Gastroesophageal sphincter (tissue), 4 donors: ENCODE measurements at regions not wholly inside any gene's neighbourhood (a gene's known extent, or its start where the extent isn't known, plus 50 kb on each side); places are given as distances from the start of the nearest gene placed in this dataset.
A peak's percentile ranks its signal among the peaks of the same experiment; 100 is the strongest.

ENCODE experiments used
- ATAC-seq: fragments of 150-250 bp; one replicate; pipeline ENCODE4 v1.9.1; 2016; ENCODE audit warnings: mild to moderate bottlenecking, moderate library complexity
- H3K27ac ChIP-seq, 4 donors: fragments of 200-600 bp; sonication (generic) in 3 of 4; 1 replicate in 3 of 4; 2 replicates in 1 of 4; pipeline ENCODE4 v1.5.1; 2016 to 2019
- H3K27me3 ChIP-seq: fragments of 200-600 bp; sonication (generic); one replicate; pipeline ENCODE4 v1.5.1; 2019
- H3K36me3 ChIP-seq, 2 donors: fragments of 200-600 bp; sonication (generic); one replicate each; pipeline ENCODE4 v1.5.1; 2019; ENCODE audit warnings: control low read depth in 1 of 2
- H3K4me1 ChIP-seq, 3 donors: fragments of 200-600 bp; sonication (generic); 1 replicate in 2 of 3; 2 replicates in 1 of 3; pipeline ENCODE4 v1.5.1; 2016 to 2019; ENCODE audit warnings: control low read depth in 2 of 3
- H3K4me3 ChIP-seq, 2 donors: fragments of 200-600 bp; sonication (generic); one replicate each; pipeline ENCODE4 v1.5.1; 2019; ENCODE audit warnings: mild to moderate bottlenecking in 1 of 2, moderate library complexity in 1 of 2
- H3K9me3 ChIP-seq, 3 donors: fragments of 200-600 bp; sonication (generic); one replicate each; pipeline ENCODE4 v1.5.1; 2017 to 2019; ENCODE audit warnings: control low read depth in 2 of 3
- CTCF ChIP-seq, 4 experiments: fragments of 200-600 bp in 2 of 4; fragments of 450-650 bp in 2 of 4; sonication (generic) in 1 of 4; IDR thresholded peaks; one replicate each; pipeline ENCODE4 v1.5.1; 2017 to 2019; ENCODE audit warnings: antibody characterized with exemption in 4 of 4, mild to moderate bottlenecking in 2 of 4, moderate library complexity in 2 of 4
- EP300 ChIP-seq: sonication (generic); formaldehyde crosslinking; IDR thresholded peaks from one replicate; pipeline ENCODE4 v1.6.1; 2017; ENCODE audit warnings: antibody characterized with exemption, mild to moderate bottlenecking
- POLR2A ChIP-seq, 2 donors: fragments of 450-650 bp; IDR thresholded peaks; one replicate each; pipeline ENCODE4 v1.6.1; 2017; ENCODE audit warnings: antibody characterized with exemption in 2 of 2, mild to moderate bottlenecking in 2 of 2, moderate library complexity in 1 of 2
- POLR2AphosphoS5 ChIP-seq: sonication (generic); formaldehyde crosslinking; IDR thresholded peaks from one replicate; pipeline ENCODE4 v1.6.1; 2017; ENCODE audit warnings: antibody characterized with exemption
- WGBS, 2 donors: methylation state at CpG; one replicate each; pipeline ENCODE4 v1.1.5; 2018; ENCODE audit warnings: low coverage in 1 of 2; 5-methylcytosine and 5-hydroxymethylcytosine counted together

- no peak for ATAC-seq
- H3K4me1 ChIP-seq = peaks cover 0 to 2% (median 0%) of the 10 kb centered on the region in 3 donors
- no peak for TF ChIP-seq POLR2A (IDR thresholded peaks at IDR 0.05)
- TF ChIP-seq CTCF (IDR thresholded peaks at IDR 0.05) = no peak
- no peak for TF ChIP-seq POLR2AphosphoS5
- no peak for TF ChIP-seq EP300
- no peak overlapping the region for H3K4me3 ChIP-seq
- H3K9me3 ChIP-seq = no peaks in the 10 kb centered on the region
- no peaks in the 10 kb centered on the region for H3K36me3 ChIP-seq
- H3K27me3 ChIP-seq = no peaks in the 10 kb centered on the region
- H3K27ac ChIP-seq = no peak overlapping the region
- WGBS, 2 donors = 67 to 93% methylated on average over 4 of the region's 5 CpGs
Observed at GRCh38 chr4:138959097-138959815, 56.3 kb upstream of the NOCT start.

GRCh38 chr4:138958519-138958918, 57.1 kb upstream of the NOCT start:
- Histone ChIP-seq H3K4me1 (peaks cover 0 to 5% (median 0%) of the 10 kb centered on the region in 3 donors), H3K4me3 (no peak overlapping the region), H3K27me3 (no peaks in the 10 kb centered on the region), H3K27ac (no peak overlapping the region), H3K9me3 (no peaks in the 10 kb centered on the region), H3K36me3 (no peaks in the 10 kb centered on the region)
- 68 to 79% methylated on average over 3 of the region's 3 CpGs for WGBS, 2 donors
- no peak for ATAC-seq
- TF ChIP-seq EP300 (no peak), POLR2AphosphoS5 (no peak), POLR2A (IDR thresholded peaks at IDR 0.05) (no peak), CTCF (IDR thresholded peaks at IDR 0.05) (no peak)

- Histone ChIP-seq H3K36me3 (no peaks in the 10 kb centered on the region), H3K4me1 (peaks cover 0 to 5% (median 0%) of the 10 kb centered on the region in 3 donors), H3K4me3 (no peak overlapping the region), H3K27me3 (no peaks in the 10 kb centered on the region), H3K9me3 (no peaks in the 10 kb centered on the region), H3K27ac (no peak overlapping the region)
- no peak for ATAC-seq
- 88 to 100% methylated on average over 7 of the region's 7 CpGs for WGBS, 2 donors
- no peak for TF ChIP-seq POLR2A (IDR thresholded peaks at IDR 0.05)
- no peak for TF ChIP-seq CTCF (IDR thresholded peaks at IDR 0.05)
- no peak for TF ChIP-seq EP300
- TF ChIP-seq POLR2AphosphoS5 = no peak
Observed at GRCh38 chr4:138957302-138957701, 58.3 kb upstream of the NOCT start.

GRCh38 chr4:138954428-138954827, 61.2 kb upstream of the NOCT start:
- 38 to 84% methylated on average over 1 to 2 of the region's 2 CpGs for WGBS, 2 donors
- no peak overlapping the region for H3K4me3 ChIP-seq
- no peaks in the 10 kb centered on the region for H3K9me3 ChIP-seq
- H3K27ac ChIP-seq = peak overlapping the region in 3 of 4 donors; percentile 22 to 52 (median 34)
- ATAC-seq = no peak
- H3K36me3 ChIP-seq = no peaks in the 10 kb centered on the region
- no peaks in the 10 kb centered on the region for H3K27me3 ChIP-seq
- H3K4me1 ChIP-seq = peaks cover 0 to 5% (median 0%) of the 10 kb centered on the region in 3 donors
- TF ChIP-seq CTCF (IDR thresholded peaks at IDR 0.05) (no peak), POLR2A (IDR thresholded peaks at IDR 0.05) (no peak), POLR2AphosphoS5 (no peak), EP300 (no peak)

- TF ChIP-seq POLR2AphosphoS5 = peak; percentile 48
- no peak for TF ChIP-seq CTCF (IDR thresholded peaks at IDR 0.05)
- no peak for TF ChIP-seq POLR2A (IDR thresholded peaks at IDR 0.05)
- TF ChIP-seq EP300 = no peak
- Histone ChIP-seq H3K36me3 (no peaks in the 10 kb centered on the region), H3K27ac (peak overlapping the region in 3 of 4 donors; percentile 34 to 52 (median 41)), H3K9me3 (no peaks in the 10 kb centered on the region), H3K4me1 (peaks cover 0 to 5% (median 0%) of the 10 kb centered on the region in 3 donors), H3K4me3 (no peak overlapping the region), H3K27me3 (no peaks in the 10 kb centered on the region)
- WGBS, 2 donors = 0% methylated on average over 1 to 2 of the region's 2 CpGs
- ATAC-seq = peak; percentile 55
Observed at GRCh38 chr4:138953961-138954371, 61.6 kb upstream of the NOCT start.
